ENCODE measurements at regions not wholly inside any gene's neighbourhood (a gene's known extent, or its start where the extent isn't known, plus 50 kb on each side); places are given as distances from the start of the nearest gene placed in this dataset.

GRCh38 chr10:47053081-47053798 is 142.0 kb downstream of the PTPN20 start:
- Histone ChIP-seq H3K27me3 (ENCODE audit: insufficient read depth, low read length) (no peaks in the 10 kb centered on the region), H3K4me3 (ENCODE audit: low read length) (no peak overlapping the region), H3K9me3 (ENCODE audit: low read depth, low read length) (no peaks in the 10 kb centered on the region), H3K4me1 (ENCODE audit: insufficient read depth, low read length) (no peaks in the 10 kb centered on the region)

DNA sequence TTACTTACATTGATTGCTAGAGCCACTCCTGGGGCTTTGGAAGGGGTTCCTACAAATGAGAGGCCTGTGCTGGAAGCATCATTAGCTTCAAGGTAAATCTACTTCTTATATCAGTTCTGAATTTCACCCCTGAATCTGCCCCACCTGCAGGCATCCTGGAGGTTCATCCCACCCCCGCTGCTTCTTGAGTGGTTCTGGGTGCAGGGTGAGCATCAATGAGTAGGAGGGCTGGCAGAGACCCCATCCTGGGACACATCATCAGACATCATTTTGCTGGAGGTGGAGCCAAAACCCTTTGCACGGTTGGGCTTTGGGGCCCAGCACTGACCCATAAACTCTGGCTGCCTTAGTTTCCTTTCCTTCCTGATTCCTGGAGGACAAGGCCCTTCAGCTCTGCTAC is 143.7 kb downstream of the PTPN20 start:
- H3K4me3 ChIP-seq (ENCODE audit: low read length), result no peak overlapping the region
- H3K4me1 ChIP-seq (ENCODE audit: insufficient read depth, low read length), result no peaks in the 10 kb centered on the region
- no peaks in the 10 kb centered on the region for H3K9me3 ChIP-seq (ENCODE audit: low read depth, low read length)
- no peaks in the 10 kb centered on the region for H3K27me3 ChIP-seq (ENCODE audit: insufficient read depth, low read length)

DNA sequence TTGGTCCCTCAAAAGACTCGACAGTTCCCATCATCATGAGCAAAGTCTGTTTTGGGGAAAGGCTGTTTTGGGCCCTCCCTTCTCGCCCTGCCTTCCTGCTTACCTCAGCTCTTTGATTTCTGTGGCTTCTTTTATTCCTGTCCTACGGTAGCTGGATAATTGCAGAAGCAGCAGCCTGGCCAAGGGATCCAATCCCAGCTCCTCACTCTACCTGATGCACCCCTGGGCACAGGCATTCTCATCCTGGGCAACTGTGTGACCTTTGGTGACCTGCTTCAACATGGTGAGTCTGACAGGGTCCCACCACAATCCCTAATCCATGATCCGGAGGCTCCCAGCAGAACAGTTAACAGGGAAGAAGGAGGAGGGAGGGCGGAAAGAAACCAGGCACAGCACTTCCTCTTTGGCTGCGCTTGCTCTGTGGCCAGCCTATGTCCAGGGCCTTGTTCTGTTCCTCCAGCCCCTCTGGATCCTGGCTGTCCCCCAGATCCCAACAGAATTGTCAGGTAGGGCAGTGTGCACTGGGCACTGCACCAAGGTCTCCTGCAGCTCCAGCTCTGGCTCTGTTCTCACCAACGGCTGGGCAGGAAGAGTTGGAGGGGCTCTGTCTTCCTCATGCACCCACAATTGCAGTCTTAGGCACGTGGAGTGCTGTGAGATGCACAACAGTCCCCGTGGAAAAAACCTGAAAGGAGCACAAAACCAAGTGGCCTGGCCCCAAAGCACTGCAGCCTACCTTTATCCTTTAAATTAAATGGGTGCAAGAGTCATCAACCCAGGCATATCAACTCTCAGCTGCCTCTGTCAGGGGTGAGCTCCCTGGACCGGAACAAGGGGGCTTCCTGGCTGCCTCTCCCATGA is 144.4 kb downstream of the PTPN20 start:
- no peaks in the 10 kb centered on the region for H3K27me3 ChIP-seq (ENCODE audit: insufficient read depth, low read length)
- H3K4me3 ChIP-seq (ENCODE audit: low read length), result no peak overlapping the region
- no peaks in the 10 kb centered on the region for H3K9me3 ChIP-seq (ENCODE audit: low read depth, low read length)
- no peaks in the 10 kb centered on the region for H3K4me1 ChIP-seq (ENCODE audit: insufficient read depth, low read length)

DNA sequence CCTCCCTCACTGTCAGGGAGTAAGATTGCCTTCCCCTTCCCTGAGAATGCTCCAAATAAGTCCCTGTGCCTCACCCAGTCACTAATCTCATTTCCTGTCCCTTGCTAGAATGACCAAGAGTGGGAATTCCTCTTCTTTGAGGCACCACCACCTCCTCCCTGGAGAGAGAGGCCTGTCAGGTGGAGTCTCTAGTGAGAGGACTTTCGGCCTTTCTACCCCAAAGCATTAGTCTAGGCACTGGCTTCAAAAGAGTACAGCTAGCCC is 145.0 kb downstream of the PTPN20 start:
- Histone ChIP-seq H3K4me3 (ENCODE audit: low read length) (no peak overlapping the region), H3K9me3 (ENCODE audit: low read depth, low read length) (no peaks in the 10 kb centered on the region), H3K4me1 (ENCODE audit: insufficient read depth, low read length) (no peaks in the 10 kb centered on the region), H3K27me3 (ENCODE audit: insufficient read depth, low read length) (no peaks in the 10 kb centered on the region)

DNA sequence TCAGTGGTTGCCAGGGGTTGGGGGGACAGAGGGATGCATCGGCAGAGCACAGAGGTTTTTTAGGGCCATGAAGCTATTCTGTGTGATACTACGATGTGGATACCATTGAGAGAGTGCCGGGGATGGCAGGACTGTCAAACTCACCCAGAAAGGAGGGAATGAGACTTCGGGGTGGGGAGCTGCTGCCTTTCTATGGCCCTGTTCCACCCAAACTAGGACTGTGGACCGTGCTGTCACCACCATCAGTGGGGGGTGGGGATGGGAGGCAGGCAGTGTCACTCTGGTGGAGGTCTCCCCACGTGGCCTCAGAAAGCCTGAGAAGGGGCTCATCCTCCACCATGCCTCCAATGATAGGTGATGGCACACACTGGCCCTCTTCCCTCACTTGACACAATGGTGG is 146.2 kb downstream of the PTPN20 start:
- H3K9me3 ChIP-seq (ENCODE audit: low read depth, low read length), result no peaks in the 10 kb centered on the region
- H3K4me1 ChIP-seq (ENCODE audit: insufficient read depth, low read length), result no peaks in the 10 kb centered on the region
- no peaks in the 10 kb centered on the region for H3K27me3 ChIP-seq (ENCODE audit: insufficient read depth, low read length)
- no peak overlapping the region for H3K4me3 ChIP-seq (ENCODE audit: low read length)

DNA sequence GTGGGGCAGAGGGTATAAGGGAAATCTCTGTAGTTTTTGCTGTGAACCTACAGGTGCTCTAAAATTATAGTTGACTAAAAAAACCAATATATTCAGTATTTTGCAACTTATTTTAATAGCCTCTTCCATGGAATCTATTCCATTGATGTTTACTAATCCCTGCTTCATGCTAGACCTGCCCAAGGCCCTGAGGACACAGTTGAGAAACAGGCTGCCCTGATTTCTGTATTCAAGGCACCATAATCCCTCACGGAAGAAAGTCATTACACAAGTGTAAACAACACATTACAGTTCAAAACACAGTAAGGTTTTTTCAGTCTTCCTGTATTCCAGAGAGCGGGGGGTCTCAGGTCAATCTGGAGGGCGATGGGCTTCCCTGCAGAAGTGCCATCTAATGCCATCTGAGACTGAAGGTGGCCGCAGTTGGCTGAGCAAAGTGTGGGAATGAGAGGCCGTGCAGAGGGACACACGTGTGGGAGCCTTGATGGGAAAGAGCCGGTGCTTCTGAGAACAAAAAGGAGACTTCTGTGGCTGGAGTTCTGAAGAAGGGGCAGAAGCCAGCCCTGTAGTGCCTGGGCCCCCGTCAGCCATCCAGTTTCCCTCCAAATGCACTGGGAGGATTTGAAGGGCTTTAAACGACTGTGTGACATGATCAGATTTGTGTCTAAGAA is 146.9 kb downstream of the PTPN20 start:
- Histone ChIP-seq H3K4me3 (ENCODE audit: low read length) (no peak overlapping the region), H3K27me3 (ENCODE audit: insufficient read depth, low read length) (no peaks in the 10 kb centered on the region), H3K9me3 (ENCODE audit: low read depth, low read length) (no peaks in the 10 kb centered on the region), H3K4me1 (ENCODE audit: insufficient read depth, low read length) (no peaks in the 10 kb centered on the region)

DNA sequence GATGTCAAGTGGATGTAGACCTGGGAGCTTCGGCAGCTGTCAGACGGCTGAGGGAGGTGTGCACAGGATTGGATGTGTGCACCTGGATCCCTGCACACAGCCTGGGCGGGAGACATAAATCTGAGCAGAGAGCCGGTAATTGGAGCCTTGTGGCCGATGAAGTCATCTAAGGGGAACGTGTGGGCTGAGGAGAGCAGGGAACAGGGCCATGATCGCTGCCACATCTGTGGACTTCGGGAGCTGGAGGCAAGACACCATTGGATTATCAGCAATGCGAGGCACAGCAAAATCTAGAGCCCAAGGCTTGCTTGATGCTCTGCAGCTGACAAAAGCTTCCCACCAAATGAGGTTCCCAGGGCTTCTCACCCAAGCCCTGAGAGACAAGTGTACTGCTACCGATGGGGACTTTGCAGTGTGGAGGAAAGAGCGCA is 147.7 kb downstream of the PTPN20 start:
- Histone ChIP-seq H3K27me3 (ENCODE audit: insufficient read depth, low read length) (no peaks in the 10 kb centered on the region), H3K9me3 (ENCODE audit: low read depth, low read length) (no peaks in the 10 kb centered on the region), H3K4me1 (ENCODE audit: insufficient read depth, low read length) (no peaks in the 10 kb centered on the region), H3K4me3 (ENCODE audit: low read length) (no peak overlapping the region)

- Histone ChIP-seq H3K9me3 (ENCODE audit: low read depth, low read length) (no peaks in the 10 kb centered on the region), H3K4me3 (ENCODE audit: low read length) (no peak overlapping the region), H3K27me3 (ENCODE audit: insufficient read depth, low read length) (no peaks in the 10 kb centered on the region), H3K4me1 (ENCODE audit: insufficient read depth, low read length) (no peaks in the 10 kb centered on the region)
These were observed 148.5 kb downstream of the PTPN20 start for GRCh38 chr10:47059606-47060311.

- H3K4me1 ChIP-seq (ENCODE audit: insufficient read depth, low read length), result no peaks in the 10 kb centered on the region
- no peak overlapping the region for H3K4me3 ChIP-seq (ENCODE audit: low read length)
- no peaks in the 10 kb centered on the region for H3K27me3 ChIP-seq (ENCODE audit: insufficient read depth, low read length)
- no peaks in the 10 kb centered on the region for H3K9me3 ChIP-seq (ENCODE audit: low read depth, low read length)
These were observed 149.1 kb downstream of the PTPN20 start for GRCh38 chr10:47060356-47060755.

DNA sequence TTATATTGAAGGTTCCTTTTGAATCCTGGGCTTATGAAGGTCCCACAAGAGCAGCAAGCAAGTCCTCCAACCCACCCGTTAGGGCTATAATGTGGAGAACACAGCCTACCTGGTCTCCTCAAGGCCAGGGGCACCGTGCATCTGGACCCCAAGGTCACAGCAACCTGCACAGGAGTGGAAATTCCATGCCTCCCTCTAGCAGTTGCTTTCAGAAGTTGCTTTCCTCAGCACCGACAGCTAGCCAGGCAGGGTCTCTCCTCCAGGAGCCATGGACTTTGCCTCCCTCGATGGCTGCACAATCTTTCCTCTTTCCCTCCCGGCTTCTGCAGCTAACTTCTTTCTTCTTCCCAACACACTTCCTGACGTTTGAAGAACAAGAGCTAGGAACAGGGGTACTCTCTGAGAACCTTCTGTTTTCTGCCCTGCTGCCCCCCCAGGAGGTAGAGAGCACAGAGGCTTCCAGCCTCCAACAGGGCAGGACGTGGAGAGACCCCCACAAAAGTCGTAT is 149.8 kb downstream of the PTPN20 start:
- no peaks in the 10 kb centered on the region for H3K4me1 ChIP-seq (ENCODE audit: insufficient read depth, low read length)
- H3K4me3 ChIP-seq (ENCODE audit: low read length), result no peak overlapping the region
- no peaks in the 10 kb centered on the region for H3K27me3 ChIP-seq (ENCODE audit: insufficient read depth, low read length)
- no peaks in the 10 kb centered on the region for H3K9me3 ChIP-seq (ENCODE audit: low read depth, low read length)

DNA sequence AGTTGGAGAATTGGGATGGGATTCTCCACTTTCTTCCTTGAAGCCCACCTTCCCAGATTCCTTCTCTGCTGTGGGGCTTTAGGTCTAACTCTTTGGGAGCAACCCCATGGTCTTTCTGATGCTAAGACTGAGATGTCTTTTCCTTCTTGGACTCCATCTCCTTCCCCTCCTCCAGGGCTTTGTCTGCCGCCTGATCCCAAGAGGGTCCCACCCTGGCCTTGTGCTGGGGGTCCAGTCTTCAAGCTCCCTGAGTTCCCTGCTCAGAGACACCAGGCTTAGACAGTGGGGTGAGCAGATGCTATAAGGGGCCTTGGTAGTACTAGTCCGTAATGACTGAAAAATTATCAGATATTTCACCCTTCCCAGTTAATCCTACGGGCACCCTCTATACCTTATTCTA is 150.5 kb downstream of the PTPN20 start:
- Histone ChIP-seq H3K4me3 (ENCODE audit: low read length) (no peak overlapping the region), H3K4me1 (ENCODE audit: insufficient read depth, low read length) (no peaks in the 10 kb centered on the region), H3K27me3 (ENCODE audit: insufficient read depth, low read length) (no peaks in the 10 kb centered on the region), H3K9me3 (ENCODE audit: low read depth, low read length) (no peaks in the 10 kb centered on the region)

- H3K9me3 ChIP-seq (ENCODE audit: low read depth, low read length), result no peaks in the 10 kb centered on the region
- H3K4me3 ChIP-seq (ENCODE audit: low read length), result no peak overlapping the region
- no peaks in the 10 kb centered on the region for H3K27me3 ChIP-seq (ENCODE audit: insufficient read depth, low read length)
- no peaks in the 10 kb centered on the region for H3K4me1 ChIP-seq (ENCODE audit: insufficient read depth, low read length)
These were observed 151.4 kb downstream of the PTPN20 start for GRCh38 chr10:47062441-47063200.

- no peaks in the 10 kb centered on the region for H3K9me3 ChIP-seq (ENCODE audit: low read depth, low read length)
- no peaks in the 10 kb centered on the region for H3K4me1 ChIP-seq (ENCODE audit: insufficient read depth, low read length)
- H3K27me3 ChIP-seq (ENCODE audit: insufficient read depth, low read length), result no peaks in the 10 kb centered on the region
These were observed 152.6 kb downstream of the PTPN20 start for GRCh38 chr10:47063858-47064257.

GRCh38 chr10:47065903-47066302 is 154.7 kb downstream of the PTPN20 start:
- Histone ChIP-seq H3K4me1 (ENCODE audit: insufficient read depth, low read length) (no peaks in the 10 kb centered on the region), H3K9me3 (ENCODE audit: low read depth, low read length) (no peaks in the 10 kb centered on the region), H3K4me3 (ENCODE audit: low read length) (no peak overlapping the region), H3K27me3 (ENCODE audit: insufficient read depth, low read length) (no peaks in the 10 kb centered on the region)

More at GRCh38 chr10:47063858-47064257, 152.6 kb downstream of the PTPN20 start:
- H3K4me3 ChIP-seq (ENCODE audit: low read length), result no peak overlapping the region

All from mononuclear cell (primary cell).